H1 (cell line): ENCODE measurements at regions not wholly inside any gene's neighbourhood (a gene's known extent, or its start where the extent isn't known, plus 50 kb on each side); places are given as distances from the start of the nearest gene placed in this dataset.

Source experiments
- CTCF ChIA-PET: fragments of 300-600 bp; sonication (Branson Sonifier 250); formaldehyde crosslinking; loops from one replicate; lab custom pipeline; 2021; ENCODE audit not compliant: partially characterized antibody; lab: Charles Lee
- POLR2A ChIA-PET: fragments of 300-600 bp; sonication (Branson Sonifier 250); formaldehyde crosslinking; loops from one replicate; lab custom pipeline; 2021; ENCODE audit warnings: inconsistent platforms; ENCODE audit not compliant: partially characterized antibody; lab: Charles Lee
- DNase-seq, 2 experiments: peaks; one replicate each; pipeline versions ENCODE4 v3.0.0 to v3.0.0-alpha.2; 2010 to 2022; ENCODE audit warnings: low spot score in 2 of 2, low read depth in 1 of 2, mixed read lengths in 1 of 2
- FAIRE-seq: peaks from 2 replicates; lab custom pipeline; 2011; peaks lifted over from hg19 to GRCh38; lab: Jason Lieb, UNC
- H2AFZ ChIP-seq: 2 replicates; pipeline ENCODE4 v1.8.1; 2012; ENCODE audit warnings: low read length, inconsistent platforms
- H2AK5ac ChIP-seq: 2 replicates; pipeline ENCODE4 v1.6.1; 2013; ENCODE audit warnings: low read depth, low read length
- H2BK120ac ChIP-seq: replicated peaks from 2 replicates; pipeline ENCODE3; 2013; ENCODE audit warnings: low read depth, low read length, inconsistent platforms
- H2BK12ac ChIP-seq: 2 replicates; pipeline ENCODE4 v1.6.1; 2013; ENCODE audit warnings: low read depth, low read length
- H2BK15ac ChIP-seq: 2 replicates; pipeline ENCODE4 v1.6.1; 2013; ENCODE audit warnings: low read length
- H2BK20ac ChIP-seq: 2 replicates; pipeline ENCODE4 v1.6.1; 2013; ENCODE audit warnings: low read length
- H2BK5ac ChIP-seq: 2 replicates; pipeline ENCODE4 v1.6.1; 2013; ENCODE audit warnings: low read depth, low read length
- H3K14ac ChIP-seq: 2 replicates; pipeline ENCODE4 v1.6.1; 2013; ENCODE audit warnings: inconsistent platforms; ENCODE audit not compliant: insufficient read length
- H3K18ac ChIP-seq: 2 replicates; pipeline ENCODE4 v1.6.1; 2013; ENCODE audit warnings: low read length; ENCODE audit errors: extremely low read depth
- H3K23ac ChIP-seq: 2 replicates; pipeline ENCODE4 v1.6.1; 2013; ENCODE audit warnings: inconsistent platforms; ENCODE audit not compliant: insufficient read length
- H3K23me2 ChIP-seq: 2 replicates; pipeline ENCODE4 v1.6.1; 2013; ENCODE audit warnings: low read depth, low read length
- H3K27ac ChIP-seq: 2 replicates; pipeline ENCODE4 v1.6.1; 2011; ENCODE audit warnings: low read depth, low read length, inconsistent platforms
- H3K27me3 ChIP-seq, 4 experiments: replicated peaks in 1 of 4; 1 replicate in 1 of 4; 2 replicates in 3 of 4; pipeline versions ENCODE4 v1.6.1 to v1.8.1; 2011 to 2013; ENCODE audit warnings: low read length in 3 of 4, mild to moderate bottlenecking in 3 of 4, inconsistent platforms in 2 of 4, mixed read lengths in 2 of 4, moderate library complexity in 1 of 4; ENCODE audit not compliant: control insufficient read depth in 3 of 4, insufficient read depth in 3 of 4; ENCODE audit errors: extremely low read depth in 1 of 4
- H3K36me3 ChIP-seq, 4 experiments: 2 replicates each; pipeline versions ENCODE4 v1.6.1 to v1.8.1; 2011 to 2013; ENCODE audit warnings: mild to moderate bottlenecking in 4 of 4, low read length in 3 of 4, moderate library complexity in 2 of 4, control low read depth in 1 of 4, inconsistent platforms in 1 of 4; ENCODE audit not compliant: insufficient read depth in 4 of 4, control insufficient read depth in 2 of 4
- H3K4ac ChIP-seq: replicated peaks from 2 replicates; pipeline ENCODE3; 2013; ENCODE audit warnings: low read length, low read depth, mixed read lengths, inconsistent platforms; ENCODE audit not compliant: insufficient read length
- H3K4me1 ChIP-seq, 4 experiments: replicated peaks in 1 of 4; 1 replicate in 1 of 4; 2 replicates in 3 of 4; pipeline versions ENCODE4 v1.6.1 to v1.8.1; 2011 to 2013; ENCODE audit warnings: low read length in 3 of 4, inconsistent platforms in 2 of 4, mixed read lengths in 1 of 4; ENCODE audit not compliant: insufficient read depth in 4 of 4, control insufficient read depth in 3 of 4
- H3K4me2 ChIP-seq, 2 experiments: 2 replicates each; pipeline versions ENCODE4 v1.6.1 to v1.8.1; 2011 to 2013; ENCODE audit warnings: low read depth in 2 of 2, low read length in 2 of 2, control low read depth in 1 of 2, inconsistent platforms in 1 of 2, mild to moderate bottlenecking in 1 of 2; ENCODE audit not compliant: insufficient read depth in 1 of 2
- H3K4me3 ChIP-seq, 4 experiments: fragments of 200-600, 300-600 bp in 1 of 4; sonication (generic), shearing (Covaris generic), sonication (Bioruptor Twin) in 1 of 4; 2 replicates each; pipeline versions ENCODE4 v1.5.1 to v1.8.1; 2011 to 2016; ENCODE audit warnings: low read length in 4 of 4, low read depth in 3 of 4, control low read depth in 2 of 4, inconsistent platforms in 2 of 4, mild to moderate bottlenecking in 2 of 4, mixed read lengths in 1 of 4, moderate library complexity in 1 of 4; ENCODE audit not compliant: insufficient read depth in 2 of 4; ENCODE audit errors: extremely low read depth in 1 of 4
- H3K56ac ChIP-seq: replicated peaks from 2 replicates; pipeline ENCODE3; 2013; ENCODE audit warnings: low read depth, mild to moderate bottlenecking, mixed read lengths, low read length, inconsistent platforms; ENCODE audit not compliant: insufficient read length
- H3K79me1 ChIP-seq: 2 replicates; pipeline ENCODE4 v1.6.1; 2013; ENCODE audit warnings: low read depth, low read length, control low read depth
- H3K79me2 ChIP-seq, 2 experiments: 2 replicates each; pipeline versions ENCODE4 v1.6.1 to v1.8.1; 2012 to 2013; ENCODE audit warnings: low read length in 2 of 2, mild to moderate bottlenecking in 2 of 2, inconsistent platforms in 1 of 2; ENCODE audit not compliant: insufficient read depth in 2 of 2, control insufficient read depth in 1 of 2
- H3K9ac ChIP-seq, 4 experiments: replicated peaks in 1 of 4; 1 replicate in 1 of 4; 2 replicates in 3 of 4; pipeline versions ENCODE4 v1.6.1 to v1.8.1; 2011 to 2013; ENCODE audit warnings: low read depth in 3 of 4, low read length in 3 of 4, control low read depth in 2 of 4, mild to moderate bottlenecking in 2 of 4, moderate library complexity in 2 of 4, inconsistent platforms in 1 of 4; ENCODE audit errors: extremely low read depth in 1 of 4
- H3K9me3 ChIP-seq, 2 experiments: 2 replicates each; pipeline versions ENCODE4 v1.6.1 to v1.8.1; 2012 to 2013; ENCODE audit warnings: mild to moderate bottlenecking in 2 of 2, moderate library complexity in 2 of 2, control low read depth in 1 of 2, inconsistent platforms in 1 of 2, low read depth in 1 of 2, low read length in 1 of 2, mixed read lengths in 1 of 2; ENCODE audit not compliant: insufficient read depth in 2 of 2
- H4K20me1 ChIP-seq, 2 experiments: replicated peaks in 1 of 2; 2 replicates each; pipeline versions ENCODE3 to v1.8.1; 2011 to 2013; ENCODE audit warnings: inconsistent platforms in 2 of 2, low read length in 2 of 2, mild to moderate bottlenecking in 1 of 2; ENCODE audit not compliant: insufficient read depth in 2 of 2, control insufficient read depth in 1 of 2
- H4K5ac ChIP-seq: 2 replicates; pipeline ENCODE4 v1.6.1; 2013; ENCODE audit warnings: low read length, low read depth, mixed read lengths, inconsistent platforms; ENCODE audit not compliant: insufficient read length
- H4K8ac ChIP-seq: 2 replicates; pipeline ENCODE4 v1.8.0; 2013; ENCODE audit warnings: mild to moderate bottlenecking, moderate library complexity, low read length, inconsistent platforms; ENCODE audit not compliant: insufficient read depth; ENCODE audit errors: extremely low read depth
- H4K91ac ChIP-seq: replicated peaks from 2 replicates; pipeline ENCODE3; 2013; ENCODE audit warnings: low read length, mixed read lengths, inconsistent platforms; ENCODE audit not compliant: insufficient read length
- CBX5 ChIP-seq: fragments of 300-800, 300-1000 bp; sonication (generic); IDR thresholded peaks from 2 replicates; pipeline ENCODE4 v1.7.1; 2016; ENCODE audit warnings: antibody characterized with exemption, low read length, low read depth
- E2F6 ChIP-seq: IDR thresholded peaks from 2 replicates; pipeline ENCODE4 v1.6.1; 2012; ENCODE audit warnings: inconsistent platforms
- NRF1 ChIP-seq: IDR thresholded peaks from 2 replicates; pipeline ENCODE4 v1.6.1; 2011; ENCODE audit warnings: mild to moderate bottlenecking, low read depth, low read length, improper control_type of control experiment
- TEAD4 ChIP-seq: IDR thresholded peaks from 2 replicates; pipeline ENCODE4 v1.6.1; 2012; ENCODE audit warnings: low read depth, low read length, inconsistent platforms, mixed read lengths
- WGBS, 2 experiments: shearing (Covaris generic) in 1 of 2; methylation state at CpG; one replicate each; pipeline versions ENCODE4 v1.1.6 to v1.1.7; 2013 to 2015; ENCODE audit warnings: low lambda C conversion rate in 2 of 2, mixed read lengths in 2 of 2, inconsistent platforms in 1 of 2, low coverage in 1 of 2, missing lambda C conversion rate in 1 of 2; ENCODE audit not compliant: insufficient replicate concordance in 2 of 2, insufficient coverage in 1 of 2, insufficient read length in 1 of 2; ENCODE audit errors: extremely low coverage in 1 of 2, missing lambda C conversion rate in 1 of 2; 5-methylcytosine and 5-hydroxymethylcytosine counted together

- no peak overlapping the region for H3K14ac ChIP-seq
- no peak overlapping the region for H2AK5ac ChIP-seq
- H2AFZ ChIP-seq = no peak overlapping the region
- TF ChIP-seq E2F6 (no peak), CBX5 (no peak), TEAD4 (no peak), NRF1 (no peak)
- ChIA-PET POLR2A (no interaction called here), CTCF (no interaction called here)
- no peak overlapping the region for H2BK15ac ChIP-seq
- no peak overlapping the region for H3K4me2 ChIP-seq
- H3K36me3 ChIP-seq = no peaks in the 10 kb centered on the region
- FAIRE-seq = no peak
- no peak overlapping the region for H3K4me3 ChIP-seq
- no peak for DNase-seq
- no peaks in the 10 kb centered on the region for H3K79me1 ChIP-seq
- no peak overlapping the region for H3K9ac ChIP-seq
- H4K91ac ChIP-seq = no peak overlapping the region
- no peaks in the 10 kb centered on the region for H3K27me3 ChIP-seq
- no peak overlapping the region for H2BK20ac ChIP-seq
- no peak overlapping the region; the same call in 1 of the 2 replicates for H2BK12ac ChIP-seq
- H3K27ac ChIP-seq = no peak overlapping the region
- no peaks in the 10 kb centered on the region for H4K20me1 ChIP-seq
- no peaks in the 10 kb centered on the region for H3K4me1 ChIP-seq
- no peak overlapping the region for H3K56ac ChIP-seq
- H2BK5ac ChIP-seq = no peak overlapping the region
- H3K23ac ChIP-seq = no peak overlapping the region
- no peak overlapping the region for H4K5ac ChIP-seq
- H2BK120ac ChIP-seq = no peak overlapping the region
- H3K23me2 ChIP-seq = no peaks in the 10 kb centered on the region
- H3K9me3 ChIP-seq = no peaks in the 10 kb centered on the region
- H3K18ac ChIP-seq = no peak overlapping the region
- WGBS, 2 experiments = 86% methylated on average over 6 of the region's 6 CpGs; no CpG with 5 or more reads in 1 of the 2 experiments
- no peak overlapping the region for H3K4ac ChIP-seq
- H3K79me2 ChIP-seq = no peaks in the 10 kb centered on the region
- no peak overlapping the region for H4K8ac ChIP-seq
Observed at GRCh38 chr2:22930781-22931180, 454.2 kb upstream of the KLHL29 start.
